ENCODE measurements at regions not wholly inside any gene's neighbourhood (a gene's known extent, or its start where the extent isn't known, plus 50 kb on each side); places are given as distances from the start of the nearest gene placed in this dataset.

DNA sequence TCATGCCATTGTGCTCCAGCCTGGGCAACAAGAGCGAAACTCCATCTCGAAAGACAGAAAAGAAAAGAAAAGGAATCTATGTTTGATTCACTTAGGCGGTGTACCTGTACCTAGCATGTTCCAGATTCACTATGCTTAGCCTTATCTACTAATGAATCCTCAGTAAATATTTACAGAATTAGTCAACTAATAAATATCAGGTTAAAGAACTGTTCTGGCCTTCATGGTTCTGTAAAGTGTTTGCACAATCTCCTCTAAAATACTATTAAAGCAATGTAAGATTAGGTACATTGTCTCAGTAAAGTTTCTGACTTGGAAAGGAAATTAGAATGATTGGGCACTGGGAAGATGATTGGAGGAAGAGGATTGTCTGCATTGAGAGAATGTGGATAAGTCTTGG, 2770.4 kb downstream of the PCDH9 start:
- H3K36me3 ChIP-seq (ENCODE audit: insufficient read depth), result no peaks in the 10 kb centered on the region
- no peak overlapping the region for H3K27ac ChIP-seq (ENCODE audit: low read depth)
- DNase-seq (ENCODE audit: extremely low spot score), result no peak
- WGBS, result 94% methylated on average over 3 of the region's 3 CpGs
- H3K4me1 ChIP-seq (ENCODE audit: insufficient read depth), result no peaks in the 10 kb centered on the region
- H3K4me3 ChIP-seq (ENCODE audit: low read depth, low read length), result no peak overlapping the region

DNA sequence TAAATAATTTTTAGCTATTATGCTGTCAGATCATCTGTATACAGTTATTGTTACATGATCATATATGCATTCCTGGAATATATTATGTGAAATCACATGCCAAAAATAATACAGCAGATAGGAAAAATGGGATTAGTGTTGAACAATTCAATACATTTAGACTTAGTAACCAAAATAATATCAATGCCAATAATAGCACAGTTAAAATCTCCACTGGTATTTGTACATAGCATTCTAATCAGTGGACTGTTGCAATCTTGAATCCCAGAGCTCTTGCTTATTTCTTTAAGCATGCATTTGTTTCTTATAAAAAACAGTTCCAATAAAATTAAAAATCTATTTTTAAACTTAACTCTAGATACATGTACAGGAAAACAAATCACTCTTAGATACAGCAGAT, 2772.2 kb downstream of the PCDH9 start:
- Histone ChIP-seq H3K4me1 (ENCODE audit: insufficient read depth) (no peaks in the 10 kb centered on the region), H3K4me3 (ENCODE audit: low read depth, low read length) (no peak overlapping the region), H3K27ac (ENCODE audit: low read depth) (no peak overlapping the region), H3K36me3 (ENCODE audit: insufficient read depth) (no peaks in the 10 kb centered on the region)
- DNase-seq (ENCODE audit: extremely low spot score), result no peak

DNA sequence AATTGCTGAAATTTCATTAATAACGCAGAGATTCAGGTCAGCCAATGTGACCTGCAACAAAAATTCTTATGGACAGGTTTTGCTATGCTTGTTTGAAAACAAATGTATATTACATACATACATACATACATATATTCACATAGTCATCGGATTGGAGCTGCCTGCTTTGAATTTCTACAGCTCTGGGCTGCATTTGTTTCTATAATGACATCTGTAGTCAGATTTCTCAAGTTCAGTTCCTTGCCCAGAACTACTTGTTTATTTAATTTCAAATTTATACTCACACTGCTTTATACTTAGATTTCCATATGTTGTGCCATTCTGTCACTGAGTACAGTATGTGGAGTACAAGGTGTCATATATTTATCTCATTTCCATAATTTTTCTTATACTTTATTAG, 2775.0 kb downstream of the PCDH9 start:
- no peak overlapping the region for H3K27ac ChIP-seq (ENCODE audit: low read depth)
- H3K36me3 ChIP-seq (ENCODE audit: insufficient read depth), result no peaks in the 10 kb centered on the region
- no peak overlapping the region for H3K4me3 ChIP-seq (ENCODE audit: low read depth, low read length)
- 70% methylated on average over 2 of the region's 2 CpGs for WGBS
- H3K4me1 ChIP-seq (ENCODE audit: insufficient read depth), result no peaks in the 10 kb centered on the region
- DNase-seq (ENCODE audit: extremely low spot score), result no peak

DNA sequence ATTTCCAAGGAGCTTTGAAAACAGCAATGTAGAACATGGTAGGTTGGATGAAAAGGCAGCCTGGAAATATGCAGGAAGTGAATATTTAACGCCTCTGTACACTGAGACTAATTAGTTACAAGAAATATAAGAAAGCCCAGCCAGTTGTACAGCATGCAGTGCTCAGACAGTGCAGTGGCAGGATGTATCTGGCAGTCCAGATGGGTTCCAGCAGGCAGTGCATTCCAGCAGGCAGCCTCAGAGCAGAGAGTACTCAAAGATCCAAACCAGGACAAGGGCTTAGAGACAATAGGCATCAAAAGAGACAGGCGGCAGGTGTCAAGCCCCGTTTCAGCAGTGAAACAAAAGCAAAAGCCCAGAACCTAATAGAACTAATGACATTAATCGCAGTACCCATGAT, 2776.3 kb downstream of the PCDH9 start:
- H3K4me3 ChIP-seq (ENCODE audit: low read depth, low read length), result no peak overlapping the region
- no peak overlapping the region for H3K27ac ChIP-seq (ENCODE audit: low read depth)
- H3K36me3 ChIP-seq (ENCODE audit: insufficient read depth), result no peaks in the 10 kb centered on the region
- 68% methylated on average over 4 of the region's 4 CpGs for WGBS
- no peaks in the 10 kb centered on the region for H3K4me1 ChIP-seq (ENCODE audit: insufficient read depth)
- DNase-seq (ENCODE audit: extremely low spot score), result no peak

DNA sequence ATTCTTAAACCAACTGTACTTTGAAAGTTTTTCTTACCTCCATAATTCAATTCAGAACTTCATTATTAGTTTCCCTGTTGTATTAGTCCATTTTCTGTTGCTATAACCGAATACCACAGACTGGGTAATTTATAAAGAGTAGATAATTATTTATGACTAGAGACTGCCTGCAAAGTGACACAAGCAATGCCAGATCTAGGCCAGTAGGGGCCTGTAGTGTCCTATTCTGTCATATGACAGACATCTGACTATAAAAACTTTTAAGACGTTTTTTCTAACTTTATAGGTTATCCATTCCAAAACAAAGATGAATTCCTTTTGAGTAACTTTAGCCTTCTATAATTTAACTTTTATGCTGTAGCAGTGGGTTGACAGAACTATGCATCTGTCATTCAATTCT, 2783.8 kb downstream of the PCDH9 start:
- 50% methylated on average over 2 of the region's 2 CpGs for WGBS
- H3K4me1 ChIP-seq (ENCODE audit: insufficient read depth), result no peaks in the 10 kb centered on the region
- H3K4me3 ChIP-seq (ENCODE audit: low read depth, low read length), result no peak overlapping the region
- no peak for DNase-seq (ENCODE audit: extremely low spot score)
- no peak overlapping the region for H3K27ac ChIP-seq (ENCODE audit: low read depth)
- H3K36me3 ChIP-seq (ENCODE audit: insufficient read depth), result no peaks in the 10 kb centered on the region

DNA sequence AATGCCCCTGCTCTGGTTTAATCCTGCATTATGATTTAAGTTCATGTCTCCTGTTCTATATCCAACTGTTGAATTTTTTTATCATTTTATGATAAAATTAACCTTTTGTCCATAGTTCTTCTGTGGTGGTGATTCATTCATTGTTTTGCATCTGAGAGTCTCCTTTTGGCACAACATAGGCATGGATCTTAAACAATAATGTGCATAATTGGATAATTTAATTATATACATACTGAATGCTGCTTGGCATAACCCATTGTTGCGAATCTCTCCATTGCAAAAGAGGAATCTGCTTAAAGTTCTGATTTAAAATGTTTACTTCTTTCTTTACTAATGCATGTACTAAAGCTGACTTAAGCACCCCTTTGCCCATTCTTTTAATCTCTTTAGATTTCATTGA, 2788.4 kb downstream of the PCDH9 start:
- WGBS, result 87% methylated on average over 1 of the region's 1 CpG
- Histone ChIP-seq H3K4me3 (ENCODE audit: low read depth, low read length) (no peak overlapping the region), H3K4me1 (ENCODE audit: insufficient read depth) (no peaks in the 10 kb centered on the region), H3K27ac (ENCODE audit: low read depth) (no peak overlapping the region), H3K36me3 (ENCODE audit: insufficient read depth) (no peaks in the 10 kb centered on the region)
- DNase-seq (ENCODE audit: extremely low spot score), result no peak

DNA sequence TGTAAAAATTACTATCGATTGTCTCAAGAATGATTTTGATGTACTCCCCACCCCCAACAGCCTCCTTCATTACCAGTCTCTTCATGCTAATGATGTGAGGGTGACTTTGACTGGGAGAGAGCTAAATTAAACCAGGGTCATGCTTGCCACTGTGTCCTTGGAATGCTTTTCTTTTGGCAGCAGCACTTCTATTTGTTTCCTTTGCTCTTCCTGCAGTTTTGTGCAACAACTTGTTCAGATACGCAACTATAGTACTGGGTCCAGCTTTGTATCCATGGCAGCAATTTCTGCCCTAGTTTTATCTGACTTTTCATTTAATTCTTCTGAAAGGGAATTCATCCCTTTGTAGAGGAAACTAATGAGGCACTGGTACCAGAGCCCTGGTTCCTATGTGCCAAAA, 2792.1 kb downstream of the PCDH9 start:
- no peak for DNase-seq (ENCODE audit: extremely low spot score)
- Histone ChIP-seq H3K27ac (ENCODE audit: low read depth) (no peak overlapping the region), H3K4me3 (ENCODE audit: low read depth, low read length) (no peak overlapping the region), H3K36me3 (ENCODE audit: insufficient read depth) (no peaks in the 10 kb centered on the region), H3K4me1 (ENCODE audit: insufficient read depth) (no peaks in the 10 kb centered on the region)
- WGBS, result 81% methylated on average over 2 of the region's 2 CpGs

DNA sequence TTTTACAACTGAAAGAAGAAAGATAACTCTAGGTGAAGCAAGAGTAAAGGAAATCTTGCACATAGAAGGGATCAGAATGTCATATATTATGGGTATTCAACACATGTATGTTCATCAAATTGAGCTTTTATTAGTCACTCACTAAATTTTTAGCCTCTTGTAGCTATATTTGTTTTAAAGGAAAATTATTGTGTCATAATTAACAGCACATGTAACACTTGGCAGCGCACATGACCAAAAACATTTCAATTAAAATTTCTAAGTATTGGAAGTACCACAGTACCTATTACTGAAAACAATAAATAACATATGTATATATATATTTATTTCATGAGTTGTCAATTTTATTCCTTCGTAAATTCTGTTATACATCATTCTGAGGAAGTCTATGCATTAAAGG, 2800.4 kb downstream of the PCDH9 start:
- no peaks in the 10 kb centered on the region for H3K36me3 ChIP-seq (ENCODE audit: insufficient read depth)
- DNase-seq (ENCODE audit: extremely low spot score), result no peak
- 93% methylated on average over 2 of the region's 2 CpGs for WGBS

DNA sequence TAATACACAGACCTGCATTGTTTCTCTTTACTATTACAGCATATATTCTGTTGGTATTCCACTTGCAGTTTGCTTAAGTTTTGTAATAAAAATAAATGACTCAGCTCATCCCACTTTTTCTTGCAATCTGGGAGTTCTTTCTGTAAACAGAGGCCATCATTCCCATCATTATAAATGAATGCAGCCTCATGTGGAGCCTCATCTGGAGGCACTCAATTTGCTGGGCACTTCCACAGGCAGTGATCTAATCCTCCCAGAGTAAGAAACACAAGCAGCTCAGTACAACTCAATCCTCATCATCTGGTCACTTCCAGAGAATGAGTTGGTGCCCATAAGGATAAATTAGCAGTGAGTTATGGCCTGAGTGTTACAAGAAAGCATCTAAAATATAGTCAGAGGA, 2801.9 kb downstream of the PCDH9 start:
- Histone ChIP-seq H3K36me3 (ENCODE audit: insufficient read depth) (no peaks in the 10 kb centered on the region), H3K27ac (ENCODE audit: low read depth) (no peak overlapping the region), H3K4me1 (ENCODE audit: insufficient read depth) (no peaks in the 10 kb centered on the region), H3K4me3 (ENCODE audit: low read depth, low read length) (no peak overlapping the region)
- no peak for DNase-seq (ENCODE audit: extremely low spot score)

More for the DNA sequence above, 2800.4 kb downstream of the PCDH9 start:
- H3K27ac ChIP-seq (ENCODE audit: low read depth), result no peak overlapping the region
- no peak overlapping the region for H3K4me3 ChIP-seq (ENCODE audit: low read depth, low read length)
- H3K4me1 ChIP-seq (ENCODE audit: insufficient read depth), result no peaks in the 10 kb centered on the region

DNA sequence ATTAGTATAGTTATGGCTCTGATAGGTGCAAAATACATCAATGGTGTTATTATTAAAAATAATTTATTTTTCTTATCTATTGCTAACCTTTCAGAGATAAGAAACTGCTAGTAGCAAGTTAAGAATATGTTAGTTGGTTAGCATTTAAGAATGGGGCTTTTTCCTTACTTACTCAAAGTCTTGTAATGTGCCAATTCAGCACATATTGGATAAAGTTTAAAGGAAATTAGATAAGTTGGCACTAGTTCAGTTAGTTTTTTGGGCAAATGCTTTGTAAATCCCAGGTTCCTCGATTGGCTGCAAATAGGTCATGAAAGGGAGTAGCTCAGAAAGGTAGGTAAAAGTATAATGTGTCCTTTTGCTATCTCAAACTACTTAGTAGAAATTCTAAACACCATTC, 2806.7 kb downstream of the PCDH9 start:
- no peak for DNase-seq (ENCODE audit: extremely low spot score)
- WGBS, result 89% methylated on average over 1 of the region's 1 CpG
- H3K4me1 ChIP-seq (ENCODE audit: insufficient read depth), result no peaks in the 10 kb centered on the region

DNA sequence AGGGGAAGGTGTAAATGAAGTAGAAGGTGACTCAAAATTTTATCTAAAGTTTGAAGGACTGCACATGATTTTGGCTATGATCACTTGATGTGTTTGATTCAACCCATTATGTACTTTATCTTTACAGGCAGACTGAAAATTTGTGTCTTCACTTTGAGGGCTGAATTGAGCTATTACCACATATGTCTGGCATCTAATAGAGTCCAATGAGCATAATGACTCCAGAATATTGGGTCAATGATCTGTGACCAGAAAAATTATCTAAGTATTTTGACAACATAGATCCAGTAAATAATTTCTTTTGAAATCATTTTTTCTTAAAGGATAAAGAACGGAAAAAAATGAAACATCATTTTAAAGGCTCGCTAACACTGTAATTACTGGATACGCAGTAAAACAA, 2810.0 kb downstream of the PCDH9 start:
- no peak for DNase-seq (ENCODE audit: extremely low spot score)
- Histone ChIP-seq H3K4me1 (ENCODE audit: insufficient read depth) (no peaks in the 10 kb centered on the region), H3K4me3 (ENCODE audit: low read depth, low read length) (no peak overlapping the region), H3K36me3 (ENCODE audit: insufficient read depth) (no peaks in the 10 kb centered on the region), H3K27ac (ENCODE audit: low read depth) (no peak overlapping the region)
- WGBS, result 94% methylated on average over 3 of the region's 3 CpGs

More for the DNA sequence above, 2806.7 kb downstream of the PCDH9 start:
- no peak overlapping the region for H3K27ac ChIP-seq (ENCODE audit: low read depth)
- no peaks in the 10 kb centered on the region for H3K36me3 ChIP-seq (ENCODE audit: insufficient read depth)
- no peak overlapping the region for H3K4me3 ChIP-seq (ENCODE audit: low read depth, low read length)

DNA sequence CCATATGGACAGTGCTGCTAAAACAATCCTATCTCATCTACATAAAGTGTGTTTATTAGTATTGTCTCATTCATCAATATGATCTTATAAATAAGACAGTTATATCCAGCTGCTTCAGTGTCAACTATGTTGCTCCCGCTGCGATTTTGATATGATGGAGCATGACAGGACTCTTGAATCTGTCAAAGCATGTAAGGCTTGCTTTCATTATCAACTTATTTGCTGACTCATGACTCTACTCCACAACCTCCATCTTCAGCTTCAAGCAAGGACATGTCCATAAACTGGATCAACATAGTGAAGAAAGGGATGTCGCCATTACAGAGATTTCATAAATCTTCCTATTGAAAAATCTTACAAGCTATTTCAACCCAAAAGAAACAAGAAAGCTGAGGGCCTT, 2812.6 kb downstream of the PCDH9 start:
- 85% methylated on average over 3 of the region's 3 CpGs for WGBS
- Histone ChIP-seq H3K4me1 (ENCODE audit: insufficient read depth) (no peaks in the 10 kb centered on the region), H3K36me3 (ENCODE audit: insufficient read depth) (no peaks in the 10 kb centered on the region), H3K4me3 (ENCODE audit: low read depth, low read length) (no peak overlapping the region), H3K27ac (ENCODE audit: low read depth) (no peak overlapping the region)
- DNase-seq (ENCODE audit: extremely low spot score), result no peak

DNA sequence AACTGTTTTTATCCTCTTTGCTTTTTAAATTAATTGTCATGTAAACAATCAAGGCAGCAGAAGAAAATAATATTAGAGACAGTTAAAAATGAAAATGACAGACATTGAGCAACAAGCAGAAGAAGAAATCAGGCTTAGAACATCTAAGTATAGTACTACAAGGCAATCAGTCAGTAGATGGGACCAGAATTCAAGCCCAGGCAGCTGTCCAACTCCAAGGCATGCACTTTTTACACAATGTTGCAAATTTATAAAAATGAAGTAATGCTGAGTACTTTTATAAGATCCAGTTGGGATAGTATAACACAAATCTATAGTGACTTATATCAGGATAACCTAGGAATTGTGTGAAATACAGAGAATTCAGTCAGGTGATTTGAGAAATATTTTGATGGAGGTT, 2815.8 kb downstream of the PCDH9 start:
- no peak for DNase-seq (ENCODE audit: extremely low spot score)
- Histone ChIP-seq H3K4me1 (ENCODE audit: insufficient read depth) (no peaks in the 10 kb centered on the region), H3K4me3 (ENCODE audit: low read depth, low read length) (no peak overlapping the region), H3K27ac (ENCODE audit: low read depth) (no peak overlapping the region), H3K36me3 (ENCODE audit: insufficient read depth) (no peaks in the 10 kb centered on the region)

DNA sequence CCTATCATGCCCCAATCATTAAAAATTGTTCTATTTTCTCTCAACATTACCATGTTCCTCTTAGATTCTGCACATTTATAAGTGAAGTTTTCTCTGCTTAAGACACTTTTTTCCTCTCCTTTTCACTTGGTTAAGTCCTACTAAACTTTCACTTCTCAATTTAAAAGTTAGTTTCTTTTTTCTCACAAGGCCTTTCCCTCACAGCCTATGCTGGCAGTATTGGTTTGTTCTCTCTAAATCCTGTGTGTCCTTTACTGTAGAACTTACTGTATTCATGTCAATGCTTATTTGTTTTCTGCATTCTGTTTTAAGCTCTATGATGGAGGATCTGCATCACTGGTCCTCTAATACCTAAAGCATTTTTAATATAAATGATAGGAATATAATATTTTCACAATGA, 2816.6 kb downstream of the PCDH9 start:
- Histone ChIP-seq H3K4me3 (ENCODE audit: low read depth, low read length) (no peak overlapping the region), H3K27ac (ENCODE audit: low read depth) (no peak overlapping the region), H3K36me3 (ENCODE audit: insufficient read depth) (no peaks in the 10 kb centered on the region), H3K4me1 (ENCODE audit: insufficient read depth) (no peaks in the 10 kb centered on the region)
- DNase-seq (ENCODE audit: extremely low spot score), result no peak

DNA sequence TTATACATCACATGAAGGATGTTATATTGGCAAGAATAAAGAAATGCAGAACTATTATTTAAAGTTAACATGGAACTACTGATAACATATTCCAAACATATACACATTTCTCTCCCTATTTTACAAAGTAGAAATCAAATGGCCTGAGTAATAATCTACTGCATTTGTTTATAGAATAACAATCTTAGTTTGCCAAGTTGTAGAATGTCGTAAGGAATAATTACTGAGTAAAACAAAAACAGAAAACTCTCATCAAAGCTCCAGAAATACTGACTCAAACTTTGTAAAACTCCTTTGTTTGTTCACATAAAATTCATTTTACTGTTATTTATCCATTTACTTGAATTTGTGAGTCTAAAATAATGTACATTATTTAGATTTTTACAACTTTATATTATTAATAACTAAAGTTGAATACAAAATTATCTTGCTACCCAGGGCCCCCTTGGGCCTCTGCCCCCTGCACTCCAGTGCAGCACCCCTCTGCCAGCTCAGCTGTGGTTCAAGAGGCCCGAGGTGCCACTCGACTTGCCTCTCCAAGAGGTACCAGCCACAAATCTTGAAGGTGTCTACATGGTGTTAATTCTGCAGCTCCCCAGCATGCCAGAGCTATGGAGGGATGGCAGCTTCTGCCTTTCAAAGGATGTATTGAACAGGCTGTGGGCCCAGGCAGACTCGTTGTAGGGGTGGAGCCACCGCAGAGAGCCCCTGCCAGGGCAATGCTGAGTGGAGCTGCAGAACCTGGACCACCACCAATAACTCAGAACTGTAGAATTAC, 2819.7 kb downstream of the PCDH9 start:
- WGBS, result 68% methylated on average over 5 of the region's 5 CpGs
- DNase-seq (ENCODE audit: extremely low spot score), result no peak

More for the DNA sequence above, 2819.7 kb downstream of the PCDH9 start:
- H3K27ac ChIP-seq (ENCODE audit: low read depth), result no peak overlapping the region
- no peaks in the 10 kb centered on the region for H3K36me3 ChIP-seq (ENCODE audit: insufficient read depth)
- H3K4me1 ChIP-seq (ENCODE audit: insufficient read depth), result no peaks in the 10 kb centered on the region
- H3K4me3 ChIP-seq (ENCODE audit: low read depth, low read length), result no peak overlapping the region
